ENCODE measurements at regions not wholly inside any gene's neighbourhood (a gene's known extent, or its start where the extent isn't known, plus 50 kb on each side); places are given as distances from the start of the nearest gene placed in this dataset.
"Not testable (repeated sequence)": the region's sequence is repeated elsewhere in the genome, so short reads cannot be mapped to it uniquely, and the experiment has no call there.

- DNase-seq, result no peak
Measured at GRCh38 chr2:131753640-131754561, 226.2 kb downstream of the CCDC74A start.

DNA sequence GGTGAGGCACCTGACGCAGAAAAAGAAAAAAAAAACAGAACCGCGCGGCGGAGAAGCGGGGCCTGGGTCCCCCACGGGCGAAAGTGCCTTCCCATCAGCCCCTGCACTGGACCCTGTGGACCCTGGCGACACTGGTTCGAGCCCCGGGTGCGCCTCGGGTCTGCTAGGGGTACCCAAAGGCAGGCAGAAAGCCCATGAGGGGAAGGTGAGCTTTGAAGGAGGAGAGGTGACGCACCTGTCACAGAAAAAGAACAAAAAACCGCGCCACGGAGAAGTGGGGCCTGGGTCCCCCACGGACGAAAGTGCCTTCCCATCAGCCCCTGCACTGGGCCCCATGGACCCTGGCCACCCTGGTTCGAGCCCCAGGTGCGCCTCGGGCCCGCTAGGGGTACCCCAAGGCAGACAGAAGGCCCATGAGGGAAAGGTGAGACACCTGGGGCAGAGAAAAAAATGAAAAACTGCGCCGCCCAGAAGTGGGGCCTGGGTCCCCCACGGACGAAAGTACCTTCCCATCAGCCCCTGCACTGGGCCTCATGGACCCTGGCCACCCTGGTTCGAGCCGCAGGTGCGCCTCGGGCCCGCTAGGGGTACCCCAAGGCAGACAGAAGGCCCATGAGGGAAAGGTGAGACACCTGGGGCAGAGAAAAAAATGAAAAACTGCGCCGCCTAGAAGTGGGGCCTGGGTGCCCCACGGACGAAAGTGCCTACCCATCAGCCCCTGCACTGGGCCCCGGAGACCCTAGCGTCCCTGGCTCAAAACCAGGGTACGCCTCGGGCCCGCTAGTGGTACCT, 227.4 kb downstream of the CCDC74A start:
- DNase-seq, result no peak

- DNase-seq, result no peak
Measured at GRCh38 chr2:131756141-131756907, 228.6 kb downstream of the CCDC74A start.

GRCh38 chr2:131758941-131759340, 231.3 kb downstream of the CCDC74A start:
- not testable (repeated sequence) for DNase-seq

DNA sequence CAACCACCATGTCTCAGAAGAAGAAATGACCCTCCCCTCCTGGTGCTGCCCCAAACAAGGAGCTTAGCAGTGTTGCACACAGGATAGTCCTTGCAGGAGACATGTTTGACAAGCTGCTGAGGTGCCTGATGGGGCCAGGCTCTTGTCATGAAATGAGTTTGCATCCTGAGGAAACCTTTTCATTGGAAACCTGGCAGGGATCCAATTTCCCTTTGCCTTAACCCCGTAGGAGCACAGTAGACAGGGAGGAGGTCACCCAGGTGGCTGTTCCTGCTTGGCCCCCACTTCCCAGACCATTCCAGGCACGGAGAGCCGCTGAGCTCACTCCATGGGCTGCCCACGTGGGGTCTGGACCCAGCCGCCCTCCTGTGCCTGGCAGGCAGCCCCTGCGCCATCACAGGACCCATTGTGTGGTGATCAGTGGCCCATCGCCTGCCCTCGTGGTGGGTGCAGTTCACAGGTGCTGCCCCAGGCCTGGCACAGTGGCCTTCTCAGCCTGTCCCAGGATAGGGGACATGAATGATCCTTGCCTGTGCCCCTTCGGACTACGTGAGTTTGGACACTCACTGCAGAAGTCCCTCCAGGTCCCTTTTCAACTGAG, 247.4 kb downstream of the CCDC74A start:
- not testable (repeated sequence) for DNase-seq

- DNase-seq, result not testable (repeated sequence)
Measured at GRCh38 chr2:131775903-131776506, 248.3 kb downstream of the CCDC74A start.

DNA sequence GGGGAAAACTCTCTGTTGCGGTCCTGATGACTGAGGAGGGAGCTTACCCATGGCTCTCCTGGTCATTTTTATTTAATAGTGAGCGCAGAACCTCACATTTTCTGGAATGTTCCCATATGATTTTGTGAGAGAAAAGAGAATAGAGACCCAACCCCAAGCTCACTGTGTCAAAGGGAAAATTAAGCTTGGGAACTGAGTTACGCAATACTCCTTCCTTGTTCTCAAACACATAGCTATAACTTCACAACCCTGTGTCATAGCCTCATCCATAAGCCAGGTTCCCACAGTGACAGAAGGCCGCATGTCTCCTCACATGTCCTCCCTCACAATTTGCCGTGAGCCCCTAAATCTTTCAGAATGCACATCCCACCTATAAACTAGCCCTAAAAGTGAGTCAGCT, 252.8 kb downstream of the CCDC74A start:
- DNase-seq, result not testable (repeated sequence)

GRCh38 chr2:131801210-131801744, 273.6 kb downstream of the CCDC74A start:
- DNase-seq, result no peak

GRCh38 chr2:131801745-131802350, 274.2 kb downstream of the CCDC74A start:
- not testable (repeated sequence) for DNase-seq

- DNase-seq, result peak; percentile 27
Measured at GRCh38 chr2:131802351-131802836, 274.7 kb downstream of the CCDC74A start.

DNA sequence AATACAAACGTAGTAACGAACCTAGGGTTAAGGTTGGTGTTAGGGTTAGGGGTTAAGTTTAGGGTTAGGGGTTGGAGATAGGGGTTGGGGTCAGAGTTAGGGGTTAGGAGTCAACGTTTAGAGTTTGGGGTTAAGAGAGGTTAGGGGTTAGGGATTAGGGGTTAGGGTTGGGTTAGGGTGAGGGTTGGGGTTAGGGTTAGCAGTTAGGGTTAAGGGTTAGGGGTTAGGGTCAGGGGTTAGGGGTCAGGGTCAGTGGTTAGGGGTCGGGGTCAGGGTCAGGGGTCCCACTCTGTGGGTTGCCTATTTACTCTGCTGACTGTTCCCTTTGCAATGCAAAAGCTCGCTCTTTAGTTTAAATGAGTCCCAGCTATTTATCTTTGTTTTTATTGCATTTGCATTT, 275.5 kb downstream of the CCDC74A start:
- not testable (repeated sequence) for DNase-seq

DNA sequence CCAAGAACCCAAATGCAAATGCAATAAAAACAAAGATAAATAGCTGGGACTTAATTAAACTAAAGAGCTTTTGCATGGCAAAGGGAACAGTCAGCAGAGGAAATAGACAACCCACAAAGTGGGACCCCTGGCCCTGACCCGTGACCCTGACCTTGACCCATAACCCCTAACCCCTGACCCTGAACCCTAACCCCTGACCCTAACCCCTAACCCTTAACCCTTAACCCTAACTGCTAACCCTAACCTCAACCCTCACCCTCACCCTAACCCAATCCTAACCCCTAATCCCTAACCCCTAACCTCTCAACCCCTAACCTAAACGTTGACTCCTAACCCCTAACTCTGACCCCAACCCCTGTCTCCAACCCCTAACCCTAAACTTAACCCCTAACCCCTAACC, 284.9 kb downstream of the CCDC74A start:
- not testable (repeated sequence) for DNase-seq

DNA sequence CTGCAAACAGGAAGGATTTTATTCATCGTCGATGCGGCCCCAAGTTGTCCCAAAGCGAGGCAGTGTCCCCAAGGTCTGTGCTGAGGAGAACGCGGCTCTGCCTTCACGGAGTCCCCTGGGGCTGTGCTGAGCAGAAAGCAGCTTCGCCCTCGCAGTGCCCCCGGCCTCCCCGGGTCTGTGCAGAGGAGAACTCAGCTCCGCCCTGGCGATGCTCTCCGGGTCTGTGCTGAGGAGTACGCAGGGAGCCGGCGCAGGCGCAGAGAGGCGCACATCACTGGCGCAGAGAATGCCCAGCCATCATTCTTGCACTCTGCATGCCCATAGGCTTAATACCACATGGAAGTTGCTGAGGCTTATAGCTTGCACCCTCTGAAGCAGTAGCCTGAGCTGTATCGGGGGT, 285.7 kb downstream of the CCDC74A start:
- DNase-seq, result not testable (repeated sequence)

DNA sequence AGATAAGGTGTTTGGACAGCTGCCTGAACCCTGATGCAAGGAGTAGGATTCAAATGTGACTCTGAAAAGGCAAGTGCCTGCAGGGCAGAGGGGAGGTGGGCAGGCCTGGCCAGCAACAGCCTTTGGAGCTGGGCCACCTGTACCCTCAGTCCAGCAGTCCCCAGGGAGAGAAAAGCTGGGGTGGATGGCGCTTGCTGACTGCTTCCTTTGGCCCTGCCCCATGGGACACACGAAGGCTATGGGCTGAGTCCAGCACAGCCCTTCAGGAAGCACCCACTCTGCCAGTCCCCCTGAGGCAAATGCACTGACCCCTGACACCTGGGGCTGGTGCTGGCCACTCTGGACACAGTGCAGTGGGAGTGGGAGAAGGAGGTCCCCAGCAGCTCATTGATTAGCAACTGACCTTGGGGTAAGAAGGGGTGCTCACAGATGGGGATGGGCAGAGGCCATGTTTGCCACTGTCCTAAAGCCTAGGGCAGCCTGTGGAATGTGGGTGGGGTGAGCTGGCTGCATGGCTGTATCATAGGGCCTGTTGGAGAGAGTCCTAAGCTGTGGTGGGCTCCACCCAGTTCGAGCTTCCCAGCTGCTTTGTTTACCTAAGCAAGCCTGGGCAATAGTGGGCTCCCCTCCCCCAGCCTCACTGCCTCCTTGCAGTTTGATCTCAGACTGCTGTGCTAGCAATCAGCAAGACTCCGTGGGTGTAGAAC, 290.7 kb downstream of the CCDC74A start:
- not testable (repeated sequence) for DNase-seq

DNA sequence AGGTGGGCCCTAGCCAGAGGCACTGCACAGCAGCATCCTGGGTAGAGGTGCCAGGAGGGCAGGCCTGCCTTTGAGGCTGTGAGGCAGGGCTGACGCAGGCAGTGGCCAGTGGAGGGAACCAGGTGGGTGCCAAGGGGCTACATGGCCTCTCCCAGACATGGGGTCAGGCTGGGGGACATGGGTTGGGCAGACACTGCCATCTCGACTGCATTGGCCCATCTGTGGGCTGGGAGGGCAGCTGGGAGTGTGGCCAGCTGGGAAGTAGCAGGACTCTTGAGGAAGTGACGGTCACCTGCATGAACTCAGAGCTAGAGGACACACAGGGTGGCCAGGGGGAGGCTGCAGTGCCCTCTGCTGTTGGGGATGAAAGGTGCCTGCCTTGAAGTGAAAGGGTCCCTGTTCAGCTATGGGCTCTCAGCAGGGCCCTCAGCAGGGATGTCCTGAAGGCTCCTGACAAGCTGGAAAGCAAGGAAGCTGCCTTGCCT, 294.6 kb downstream of the CCDC74A start:
- DNase-seq, result not testable (repeated sequence)

GRCh38 chr2:131823058-131823457, 295.4 kb downstream of the CCDC74A start:
- DNase-seq, result not testable (repeated sequence)

DNA sequence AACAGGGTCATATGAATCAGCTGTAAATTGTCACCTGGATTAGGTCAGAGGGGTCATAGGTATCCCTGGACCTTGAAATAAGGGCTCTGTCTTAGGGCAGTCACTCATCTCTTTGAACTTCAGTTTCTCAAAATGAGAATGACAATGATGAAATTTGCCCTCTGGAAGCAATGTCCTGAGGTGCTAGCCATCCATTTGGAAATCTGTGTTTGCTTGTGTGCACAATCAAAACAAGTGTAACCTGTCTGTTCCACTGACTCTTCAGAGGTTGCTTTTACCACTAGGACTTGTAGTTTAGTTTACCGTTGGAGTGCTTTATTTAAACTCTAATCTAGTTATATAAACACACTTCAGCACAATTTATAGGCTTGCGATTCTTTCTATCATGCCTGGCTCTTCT, 297.3 kb downstream of the CCDC74A start:
- not testable (repeated sequence) for DNase-seq

DNA sequence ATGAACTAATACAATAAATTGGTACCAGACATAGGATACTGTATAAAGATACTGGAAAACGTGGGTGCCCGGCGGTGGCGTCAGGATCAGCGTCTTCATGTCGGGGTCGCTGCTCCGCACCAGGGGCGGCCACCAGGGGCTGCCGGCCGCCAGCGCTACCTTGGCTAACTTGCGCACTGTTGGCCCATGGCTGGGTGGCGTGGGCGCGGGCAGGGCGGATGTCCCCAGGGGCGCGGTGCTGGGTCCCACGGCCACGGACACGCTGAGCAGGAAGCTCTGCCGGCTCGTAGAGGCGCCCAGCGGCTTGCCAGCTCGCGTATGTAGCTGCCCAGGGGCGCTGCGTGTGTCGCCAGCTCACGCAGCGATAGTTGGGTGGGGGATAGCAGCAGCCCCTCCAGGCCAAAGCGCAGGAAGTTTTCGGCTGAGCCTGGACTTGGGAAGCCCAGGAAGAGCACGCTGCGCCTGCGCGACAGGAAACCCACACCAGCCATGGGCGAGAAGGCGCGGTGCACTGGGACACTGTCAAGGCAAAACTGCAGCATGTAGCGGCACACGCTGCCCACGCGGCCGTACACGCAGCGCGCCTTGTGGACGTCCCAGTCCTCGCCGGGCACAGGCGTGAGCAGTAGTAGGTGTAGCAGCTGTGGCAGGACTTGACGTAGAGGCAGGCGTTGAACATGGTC, 299.9 kb downstream of the CCDC74A start:
- no peak for DNase-seq

- no peak for DNase-seq
Measured at GRCh38 chr2:131828164-131828561, 300.5 kb downstream of the CCDC74A start.
